Calu3 (cell line): ENCODE measurements at regions not wholly inside any gene's neighbourhood (a gene's known extent, or its start where the extent isn't known, plus 50 kb on each side); places are given as distances from the start of the nearest gene placed in this dataset.

ENCODE experiments used
- BruUV-seq: library from RNA; stranded (reverse); fragments of 400-500 nt; replicated peaks from 2 replicates; lab custom pipeline; 2021; lab: Mats Ljungman, UMichigan
- CTCF ChIA-PET: fragments of 300-600 bp; sonication (Branson Sonifier 250); formaldehyde crosslinking; loops from one replicate; lab custom pipeline; 2022; ENCODE audit warnings: antibody characterized with exemption; lab: Charles Lee
- DNase-seq: peaks from one replicate; pipeline ENCODE4 v3.0.0; 2022
- H3K27ac Mint-ChIP-seq: one replicate; pipeline ENCODE4 v1.8.0; 2022; ENCODE audit warnings: mixed read lengths; ENCODE audit not compliant: unreplicated experiment
- H3K27me3 Mint-ChIP-seq: one replicate; pipeline ENCODE4 v1.8.0; 2022; ENCODE audit warnings: mixed read lengths; ENCODE audit not compliant: unreplicated experiment
- H3K36me3 Mint-ChIP-seq: one replicate; pipeline ENCODE4 v1.8.0; 2022; ENCODE audit warnings: mild to moderate bottlenecking, moderate library complexity, mixed read lengths; ENCODE audit not compliant: insufficient read depth, unreplicated experiment
- H3K4me1 Mint-ChIP-seq: one replicate; pipeline ENCODE4 v1.8.0; 2022; ENCODE audit warnings: mild to moderate bottlenecking, low read depth, mixed read lengths; ENCODE audit not compliant: unreplicated experiment
- H3K4me3 Mint-ChIP-seq: one replicate; pipeline ENCODE4 v1.8.0; 2022; ENCODE audit warnings: mild to moderate bottlenecking, low read depth, moderate library complexity, mixed read lengths; ENCODE audit not compliant: unreplicated experiment
- H3K9me3 Mint-ChIP-seq: one replicate; pipeline ENCODE4 v1.8.0; 2022; ENCODE audit warnings: low read depth, mixed read lengths; ENCODE audit not compliant: unreplicated experiment
- intact Hi-C: fragments of 100-400 bp; cut with micrococcal nuclease; formaldehyde crosslinking; loops from one replicate; pipeline ENCODE4 v1.10.0; 2022; ENCODE audit not compliant: unreplicated experiment
- TF ChIP-seq, protein P1 (sequence below): fragments of 200-600 bp; IDR thresholded peaks from one replicate; pipeline ENCODE4 v1.8.0; 2022; ENCODE audit warnings: antibody characterized with exemption; ENCODE audit not compliant: unreplicated experiment

DNA sequence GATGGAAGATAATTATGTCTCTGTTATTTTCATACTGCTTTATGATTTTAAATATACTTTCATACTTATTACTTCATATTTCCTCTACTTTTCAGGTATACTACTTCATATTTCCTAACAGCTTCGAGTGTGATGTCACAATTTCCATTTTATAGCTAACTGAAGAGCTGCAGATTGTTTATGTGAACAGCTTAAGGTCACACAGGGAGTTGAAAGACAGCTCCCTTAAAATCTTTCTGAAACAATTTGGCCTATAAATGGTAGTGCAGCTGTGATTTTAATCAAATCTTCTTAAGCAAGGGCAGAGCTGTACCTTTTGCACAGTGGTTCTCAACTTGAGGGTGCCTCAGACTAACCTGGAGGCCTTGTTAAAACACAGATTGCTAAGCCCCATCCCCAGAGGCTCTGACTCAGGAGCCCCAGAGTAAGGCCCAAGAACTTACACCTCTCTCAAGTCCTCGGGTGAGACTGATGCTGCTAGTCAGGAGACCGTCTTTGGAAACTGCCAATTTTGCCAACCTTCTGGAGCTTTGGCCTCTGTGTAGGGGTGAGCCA lies 347.0 kb upstream of the HSF2 start:
- no peaks in the 10 kb centered on the region for H3K4me1 Mint-ChIP-seq
- H3K9me3 Mint-ChIP-seq = no peaks in the 10 kb centered on the region
- H3K27me3 Mint-ChIP-seq = no peaks in the 10 kb centered on the region
- no peaks in the 10 kb centered on the region for H3K36me3 Mint-ChIP-seq
- H3K27ac Mint-ChIP-seq = no peak overlapping the region
- intact Hi-C loops = no loop called here
- no peak overlapping the region for H3K4me3 Mint-ChIP-seq
- TF ChIP-seq, protein P1, sequence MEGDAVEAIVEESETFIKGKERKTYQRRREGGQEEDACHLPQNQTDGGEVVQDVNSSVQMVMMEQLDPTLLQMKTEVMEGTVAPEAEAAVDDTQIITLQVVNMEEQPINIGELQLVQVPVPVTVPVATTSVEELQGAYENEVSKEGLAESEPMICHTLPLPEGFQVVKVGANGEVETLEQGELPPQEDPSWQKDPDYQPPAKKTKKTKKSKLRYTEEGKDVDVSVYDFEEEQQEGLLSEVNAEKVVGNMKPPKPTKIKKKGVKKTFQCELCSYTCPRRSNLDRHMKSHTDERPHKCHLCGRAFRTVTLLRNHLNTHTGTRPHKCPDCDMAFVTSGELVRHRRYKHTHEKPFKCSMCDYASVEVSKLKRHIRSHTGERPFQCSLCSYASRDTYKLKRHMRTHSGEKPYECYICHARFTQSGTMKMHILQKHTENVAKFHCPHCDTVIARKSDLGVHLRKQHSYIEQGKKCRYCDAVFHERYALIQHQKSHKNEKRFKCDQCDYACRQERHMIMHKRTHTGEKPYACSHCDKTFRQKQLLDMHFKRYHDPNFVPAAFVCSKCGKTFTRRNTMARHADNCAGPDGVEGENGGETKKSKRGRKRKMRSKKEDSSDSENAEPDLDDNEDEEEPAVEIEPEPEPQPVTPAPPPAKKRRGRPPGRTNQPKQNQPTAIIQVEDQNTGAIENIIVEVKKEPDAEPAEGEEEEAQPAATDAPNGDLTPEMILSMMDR = no peak
- DNase-seq = no peak
- CTCF ChIA-PET = no interaction called here
- BruUV-seq = no TSS peak

DNA sequence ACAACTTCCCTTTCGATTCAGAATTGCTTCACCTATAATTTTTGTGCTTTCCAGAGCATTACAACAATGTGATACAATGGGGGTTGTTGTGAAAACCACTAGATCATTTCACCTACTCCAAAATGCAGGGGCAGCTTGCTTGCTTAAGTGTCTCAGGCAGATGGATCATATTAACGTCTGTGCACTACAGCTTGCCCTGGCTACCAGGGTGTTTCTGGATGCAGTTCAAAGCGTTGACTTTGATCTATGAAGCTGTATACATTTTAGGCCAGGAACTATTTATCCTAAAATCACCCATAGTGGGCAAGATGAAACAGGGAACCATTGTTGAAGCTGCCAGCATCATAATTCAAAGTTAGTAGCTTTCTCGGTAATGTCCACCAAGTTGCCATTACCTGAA lies 339.5 kb upstream of the HSF2 start:
- intact Hi-C loops = no loop called here
- CTCF ChIA-PET = no interaction called here
- no peaks in the 10 kb centered on the region for H3K4me1 Mint-ChIP-seq
- no TSS peak for BruUV-seq
- H3K4me3 Mint-ChIP-seq = no peak overlapping the region
- H3K27ac Mint-ChIP-seq = no peak overlapping the region
- TF ChIP-seq, protein P1 = no peak
- H3K9me3 Mint-ChIP-seq = no peaks in the 10 kb centered on the region
- DNase-seq = no peak
- H3K27me3 Mint-ChIP-seq = no peaks in the 10 kb centered on the region
- H3K36me3 Mint-ChIP-seq = no peaks in the 10 kb centered on the region

DNA sequence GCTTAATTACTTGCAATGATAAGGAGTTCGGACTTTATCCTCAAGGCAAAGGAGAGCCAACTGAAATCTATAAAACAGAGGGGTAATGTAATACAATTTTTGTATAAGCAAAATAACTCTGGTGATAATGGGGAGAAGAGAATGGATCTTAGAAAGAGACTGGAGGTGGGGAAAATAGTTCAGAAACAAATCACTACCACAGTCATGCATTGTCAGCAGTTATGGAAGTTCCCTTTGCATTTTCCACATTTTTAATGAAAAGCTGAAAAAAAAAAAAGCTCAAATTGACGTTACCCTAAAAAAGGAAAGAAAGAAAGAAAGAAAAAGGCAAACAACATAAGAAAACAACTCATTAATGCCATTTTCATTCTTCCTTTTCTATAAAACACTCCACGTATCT lies 337.6 kb upstream of the HSF2 start:
- TF ChIP-seq, protein P1 = no peak
- no peak overlapping the region for H3K27ac Mint-ChIP-seq
- no peaks in the 10 kb centered on the region for H3K4me1 Mint-ChIP-seq
- BruUV-seq = no TSS peak
- no peaks in the 10 kb centered on the region for H3K36me3 Mint-ChIP-seq
- intact Hi-C loops = no loop called here
- H3K27me3 Mint-ChIP-seq = no peaks in the 10 kb centered on the region
- CTCF ChIA-PET = no interaction called here
- H3K9me3 Mint-ChIP-seq = no peaks in the 10 kb centered on the region
- no peak overlapping the region for H3K4me3 Mint-ChIP-seq
- DNase-seq = no peak

DNA sequence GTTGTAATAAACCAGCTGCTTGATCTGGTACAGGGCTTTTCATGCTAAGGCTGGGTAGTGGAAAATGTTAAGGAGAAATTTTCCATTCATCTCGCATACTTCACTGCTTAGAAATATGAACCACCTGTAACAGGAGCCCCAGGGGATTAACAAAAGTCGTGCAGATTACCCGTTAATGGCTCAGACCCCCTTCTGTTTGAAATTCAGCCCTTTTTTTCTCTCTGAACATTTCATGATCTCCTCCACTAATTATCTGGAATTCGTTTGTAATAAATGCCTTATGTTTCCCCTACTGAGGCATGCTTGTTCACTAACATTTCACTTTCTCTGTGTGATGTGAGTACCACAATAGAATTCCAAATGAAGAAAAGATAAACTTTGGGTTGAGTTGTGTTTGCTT lies 336.4 kb upstream of the HSF2 start:
- intact Hi-C loops = no loop called here
- BruUV-seq = no TSS peak
- Mint-ChIP-seq H3K27ac (no peak overlapping the region), H3K36me3 (no peaks in the 10 kb centered on the region), H3K27me3 (no peaks in the 10 kb centered on the region), H3K9me3 (no peaks in the 10 kb centered on the region), H3K4me1 (no peaks in the 10 kb centered on the region), H3K4me3 (no peak overlapping the region)
- DNase-seq = no peak
- TF ChIP-seq, protein P1 = no peak
- CTCF ChIA-PET = no interaction called here
